Keratinocyte (primary cell): ENCODE measurements at regions not wholly inside any gene's neighbourhood (a gene's known extent, or its start where the extent isn't known, plus 50 kb on each side); places are given as distances from the start of the nearest gene placed in this dataset.

Experiments used
- EZH2 ChIP-seq: IDR thresholded peaks from one replicate; pipeline ENCODE4 v1.6.1; 2012; ENCODE audit warnings: inconsistent platforms, mild to moderate bottlenecking, low read length, moderate library complexity
- TF ChIP-seq, protein P1 (sequence below), 3 experiments: IDR thresholded peaks in 1 of 3; conservative IDR thresholded peaks in 1 of 3; optimal IDR thresholded peaks in 1 of 3; 2 replicates in 2 of 3; 3 replicates in 1 of 3; pipeline versions ENCODE3 to v1.5.1; 2011; ENCODE audit warnings: low read length in 3 of 3, mild to moderate bottlenecking in 3 of 3, moderate library complexity in 2 of 3, control low read depth in 1 of 3, inconsistent platforms in 1 of 3; ENCODE audit not compliant: insufficient read depth in 2 of 3; ENCODE audit errors: extremely low read depth in 1 of 3

DNA sequence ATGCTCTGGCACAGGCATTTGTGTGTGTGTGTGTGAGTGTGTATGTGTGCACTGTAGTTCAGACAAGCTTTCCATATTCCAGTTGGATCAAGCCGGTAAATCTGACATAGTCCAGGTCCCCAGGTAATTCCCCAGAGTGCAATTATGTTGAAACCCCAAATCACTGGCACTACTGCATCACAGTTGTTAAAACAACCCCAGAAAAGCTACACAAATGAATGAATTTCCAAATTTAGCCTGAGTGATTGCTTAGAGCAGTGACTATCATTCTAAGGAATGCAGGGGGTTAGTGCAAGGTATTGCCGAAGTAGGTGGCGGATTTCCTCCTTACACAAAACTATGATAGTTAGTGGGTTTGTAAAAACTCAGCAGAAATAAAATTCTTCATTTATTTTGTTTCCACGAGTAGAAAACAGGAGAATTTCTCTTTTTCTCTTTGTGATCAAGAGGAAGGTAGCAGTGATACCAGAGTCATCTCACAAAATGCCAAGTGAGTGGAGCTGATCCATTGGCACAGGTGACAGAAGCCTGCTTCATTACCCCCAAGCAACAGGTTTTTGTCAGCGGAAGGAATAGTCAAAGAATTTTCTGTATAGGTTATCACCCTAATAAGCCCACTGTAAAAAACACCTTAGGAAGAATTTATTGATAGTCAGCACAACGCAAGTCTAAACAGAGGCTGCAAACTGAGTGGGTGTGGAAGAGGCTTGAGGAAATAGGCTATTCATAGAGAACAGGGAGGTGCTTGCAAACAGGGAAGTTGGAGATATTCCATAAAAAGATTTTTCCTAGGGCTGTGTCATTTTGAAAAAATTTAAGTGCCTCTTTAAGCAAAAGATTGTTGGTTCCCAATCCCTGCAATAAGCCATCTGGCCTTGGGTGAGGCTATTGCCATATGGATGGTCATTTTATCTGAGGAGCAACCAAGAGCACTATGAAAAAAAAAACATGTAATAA is 385.1 kb downstream of the CHSY3 start:
- TF ChIP-seq, protein P1, sequence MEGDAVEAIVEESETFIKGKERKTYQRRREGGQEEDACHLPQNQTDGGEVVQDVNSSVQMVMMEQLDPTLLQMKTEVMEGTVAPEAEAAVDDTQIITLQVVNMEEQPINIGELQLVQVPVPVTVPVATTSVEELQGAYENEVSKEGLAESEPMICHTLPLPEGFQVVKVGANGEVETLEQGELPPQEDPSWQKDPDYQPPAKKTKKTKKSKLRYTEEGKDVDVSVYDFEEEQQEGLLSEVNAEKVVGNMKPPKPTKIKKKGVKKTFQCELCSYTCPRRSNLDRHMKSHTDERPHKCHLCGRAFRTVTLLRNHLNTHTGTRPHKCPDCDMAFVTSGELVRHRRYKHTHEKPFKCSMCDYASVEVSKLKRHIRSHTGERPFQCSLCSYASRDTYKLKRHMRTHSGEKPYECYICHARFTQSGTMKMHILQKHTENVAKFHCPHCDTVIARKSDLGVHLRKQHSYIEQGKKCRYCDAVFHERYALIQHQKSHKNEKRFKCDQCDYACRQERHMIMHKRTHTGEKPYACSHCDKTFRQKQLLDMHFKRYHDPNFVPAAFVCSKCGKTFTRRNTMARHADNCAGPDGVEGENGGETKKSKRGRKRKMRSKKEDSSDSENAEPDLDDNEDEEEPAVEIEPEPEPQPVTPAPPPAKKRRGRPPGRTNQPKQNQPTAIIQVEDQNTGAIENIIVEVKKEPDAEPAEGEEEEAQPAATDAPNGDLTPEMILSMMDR (optimal IDR thresholded peaks at IDR 0.05 in 1 of 3, IDR thresholded peaks at IDR 0.05 in 1 of 3, conservative IDR thresholded peaks at IDR 0.05 in 1 of 3; ENCODE audit: extremely low read depth in 1 of 3, insufficient read depth in 2 of 3, low read length in 3 of 3), result no peak
- no peak for TF ChIP-seq EZH2
